ENCODE measurements at regions not wholly inside any gene's neighbourhood (a gene's known extent, or its start where the extent isn't known, plus 50 kb on each side); places are given as distances from the start of the nearest gene placed in this dataset.
A peak's percentile ranks its signal among the peaks of the same experiment; 100 is the strongest.

DNA sequence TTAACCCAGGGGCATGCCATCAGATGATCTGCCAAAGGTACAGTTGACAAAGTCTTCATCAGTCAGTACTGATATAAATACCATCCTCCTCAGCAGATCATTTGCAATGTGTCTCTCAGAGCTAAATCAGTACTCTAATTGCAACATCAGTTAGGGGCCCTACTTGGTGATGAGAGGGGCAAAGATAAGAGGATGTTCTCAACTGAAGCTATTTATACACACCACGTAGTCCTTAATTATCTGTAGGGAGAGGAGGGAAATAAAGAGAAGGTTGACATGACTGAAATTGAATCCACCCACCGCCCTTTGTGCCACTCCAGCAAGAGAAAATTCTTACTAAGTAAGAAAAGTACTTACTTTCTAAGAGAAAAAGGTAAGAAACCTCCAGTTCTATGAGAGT lies 157.8 kb upstream of the NUDT4 start:
- Mint-ChIP-seq H3K36me3 (ENCODE audit: low read depth) (peaks cover 7% of the 10 kb centered on the region; the same call in 1 of the 2 replicates), H3K27ac (no peak overlapping the region), H3K27me3 (ENCODE audit: insufficient read depth) (peaks cover 1% of the 10 kb centered on the region; the same call in 1 of the 2 replicates), H3K9me3 (no peaks in the 10 kb centered on the region), H3K4me3 (no peak overlapping the region), H3K4me1 (ENCODE audit: low read depth) (peaks cover 12% of the 10 kb centered on the region; the same call in 1 of the 2 replicates)
- DNase-seq: no peak
- TF ChIP-seq, protein P1, sequence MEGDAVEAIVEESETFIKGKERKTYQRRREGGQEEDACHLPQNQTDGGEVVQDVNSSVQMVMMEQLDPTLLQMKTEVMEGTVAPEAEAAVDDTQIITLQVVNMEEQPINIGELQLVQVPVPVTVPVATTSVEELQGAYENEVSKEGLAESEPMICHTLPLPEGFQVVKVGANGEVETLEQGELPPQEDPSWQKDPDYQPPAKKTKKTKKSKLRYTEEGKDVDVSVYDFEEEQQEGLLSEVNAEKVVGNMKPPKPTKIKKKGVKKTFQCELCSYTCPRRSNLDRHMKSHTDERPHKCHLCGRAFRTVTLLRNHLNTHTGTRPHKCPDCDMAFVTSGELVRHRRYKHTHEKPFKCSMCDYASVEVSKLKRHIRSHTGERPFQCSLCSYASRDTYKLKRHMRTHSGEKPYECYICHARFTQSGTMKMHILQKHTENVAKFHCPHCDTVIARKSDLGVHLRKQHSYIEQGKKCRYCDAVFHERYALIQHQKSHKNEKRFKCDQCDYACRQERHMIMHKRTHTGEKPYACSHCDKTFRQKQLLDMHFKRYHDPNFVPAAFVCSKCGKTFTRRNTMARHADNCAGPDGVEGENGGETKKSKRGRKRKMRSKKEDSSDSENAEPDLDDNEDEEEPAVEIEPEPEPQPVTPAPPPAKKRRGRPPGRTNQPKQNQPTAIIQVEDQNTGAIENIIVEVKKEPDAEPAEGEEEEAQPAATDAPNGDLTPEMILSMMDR (IDR thresholded peaks at IDR 0.05): no peak

DNA sequence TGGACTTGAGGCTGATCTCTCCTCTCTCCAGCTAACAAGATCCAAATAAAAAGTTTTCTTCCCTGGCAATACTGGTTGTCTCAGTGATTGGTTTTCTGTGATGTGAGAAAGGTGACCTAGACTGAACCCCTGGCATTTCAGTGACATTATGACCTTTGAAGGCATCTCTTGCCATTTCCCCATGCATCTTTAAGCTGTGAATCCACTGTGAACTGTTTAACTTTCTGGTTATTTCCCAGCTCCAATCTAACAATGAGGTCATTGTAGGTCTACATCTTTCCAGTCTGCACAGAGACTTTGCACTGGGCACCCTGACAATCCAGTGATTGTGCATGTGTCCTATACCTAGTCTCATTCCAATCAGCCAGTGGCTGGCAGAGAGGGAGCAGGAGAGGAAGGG lies 155.9 kb upstream of the NUDT4 start:
- Mint-ChIP-seq H3K4me3 (no peak overlapping the region), H3K27ac (no peak overlapping the region), H3K9me3 (no peaks in the 10 kb centered on the region), H3K36me3 (ENCODE audit: low read depth) (peaks cover 7% of the 10 kb centered on the region; the same call in 1 of the 2 replicates), H3K27me3 (ENCODE audit: insufficient read depth) (peaks cover 1% of the 10 kb centered on the region; the same call in 1 of the 2 replicates), H3K4me1 (ENCODE audit: low read depth) (peaks cover 21% of the 10 kb centered on the region)
- DNase-seq: no peak
- TF ChIP-seq, protein P1 (IDR thresholded peaks at IDR 0.05): no peak

DNA sequence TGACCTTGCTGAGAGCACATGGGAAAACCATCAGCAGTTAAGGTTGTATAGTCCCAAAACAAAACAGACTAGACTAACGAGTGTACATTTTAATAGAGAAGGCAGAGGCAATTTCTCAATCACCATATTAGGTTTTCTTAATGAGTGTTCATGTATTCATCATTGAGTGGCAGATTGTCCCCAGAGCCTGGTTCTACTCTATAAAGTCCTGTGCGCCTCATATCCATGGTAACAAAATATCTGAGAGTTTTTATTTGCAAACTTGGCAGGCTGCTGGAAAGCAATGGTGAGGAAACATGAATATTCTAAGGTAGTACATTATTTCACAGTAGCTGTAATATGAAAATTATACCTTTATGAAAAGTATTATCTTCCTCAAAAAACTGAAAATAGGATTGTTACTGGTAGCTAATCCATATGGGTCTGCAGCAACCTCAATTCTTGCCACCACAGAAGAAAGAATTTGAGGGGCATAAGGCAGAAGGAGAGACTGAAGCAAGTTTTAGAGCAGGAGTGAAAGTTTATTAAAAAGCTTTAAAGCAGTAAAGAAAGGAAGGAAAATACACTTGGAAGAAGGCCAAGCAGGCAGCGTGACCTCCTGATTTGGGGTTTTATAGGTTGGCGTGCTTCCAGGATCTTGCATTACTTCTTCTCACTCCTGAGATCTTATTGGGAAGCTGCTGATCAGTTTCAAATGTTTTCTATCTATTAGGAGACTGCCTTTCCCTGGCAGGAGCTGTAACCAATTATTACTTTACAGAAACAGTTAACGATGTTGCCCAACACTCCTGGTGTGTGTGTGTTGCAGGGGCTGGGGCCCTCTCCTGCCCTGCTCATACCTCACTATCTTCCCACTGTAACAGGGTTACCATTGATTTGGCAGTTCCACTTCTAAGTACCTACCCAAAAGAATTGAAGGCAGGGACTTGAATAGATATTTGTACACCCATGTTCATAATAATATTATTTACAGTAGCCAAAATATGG lies 154.0 kb upstream of the NUDT4 start:
- Mint-ChIP-seq H3K36me3 (ENCODE audit: low read depth) (peaks cover 15% of the 10 kb centered on the region; the same call in 1 of the 2 replicates), H3K4me3 (no peak overlapping the region), H3K27me3 (ENCODE audit: insufficient read depth) (no peaks in the 10 kb centered on the region), H3K9me3 (no peaks in the 10 kb centered on the region), H3K4me1 (ENCODE audit: low read depth) (peaks cover 26% of the 10 kb centered on the region), H3K27ac (no peak overlapping the region; the same call in 1 of the 2 replicates)
- DNase-seq: no peak
- TF ChIP-seq, protein P1 (IDR thresholded peaks at IDR 0.05): no peak

DNA sequence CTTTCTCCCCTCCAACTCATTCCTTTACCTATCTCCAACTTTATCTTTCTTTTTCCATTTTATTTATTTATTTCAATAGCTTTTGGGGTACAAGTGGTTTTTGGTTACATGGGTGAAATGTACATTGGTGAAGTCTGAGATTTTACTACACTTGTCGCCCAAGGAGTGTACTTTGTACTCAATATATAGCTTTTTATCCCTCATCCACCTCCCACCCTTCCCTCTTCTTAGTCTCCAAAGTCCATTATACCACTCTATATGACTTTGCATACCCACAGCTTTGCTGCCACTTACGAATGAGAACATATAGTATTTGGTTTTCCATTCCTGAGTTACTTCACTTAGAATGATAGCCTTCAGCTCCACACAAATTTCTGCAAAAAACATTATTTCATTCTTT lies 152.6 kb upstream of the NUDT4 start:
- H3K4me3 Mint-ChIP-seq: no peak overlapping the region

DNA sequence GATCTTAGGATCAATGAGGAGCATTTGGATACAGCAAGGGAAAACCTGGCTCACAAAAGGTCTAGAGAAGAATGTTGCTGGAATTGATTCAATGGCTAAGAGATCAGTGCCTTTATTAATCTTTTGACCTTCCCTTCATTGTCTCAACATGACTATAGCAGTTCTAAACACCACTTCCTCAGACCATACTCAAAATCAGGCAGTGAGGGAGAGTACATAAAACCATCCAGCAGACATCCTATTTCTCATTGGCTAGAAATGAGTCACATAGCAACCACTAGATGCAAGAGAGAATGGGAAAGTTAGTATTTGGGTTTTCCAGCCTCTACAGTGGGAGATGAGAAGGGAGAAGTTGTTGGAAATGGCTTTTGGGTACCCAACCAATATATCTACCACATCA lies 151.4 kb upstream of the NUDT4 start:
- H3K4me1 Mint-ChIP-seq (ENCODE audit: low read depth): peaks cover 47% of the 10 kb centered on the region
- no peaks in the 10 kb centered on the region for H3K27me3 Mint-ChIP-seq (ENCODE audit: insufficient read depth)
- H3K4me3 Mint-ChIP-seq: no peak overlapping the region
- H3K36me3 Mint-ChIP-seq (ENCODE audit: low read depth): peaks cover 15% of the 10 kb centered on the region; the same call in 1 of the 2 replicates
- H3K9me3 Mint-ChIP-seq: no peaks in the 10 kb centered on the region
- TF ChIP-seq, protein P1 (IDR thresholded peaks at IDR 0.05): no peak
- peak; percentile 8 for DNase-seq
- H3K27ac Mint-ChIP-seq: no peak overlapping the region

More for the DNA sequence above, 152.6 kb upstream of the NUDT4 start:
- Mint-ChIP-seq H3K9me3 (no peaks in the 10 kb centered on the region), H3K36me3 (ENCODE audit: low read depth) (peaks cover 15% of the 10 kb centered on the region; the same call in 1 of the 2 replicates), H3K27me3 (ENCODE audit: insufficient read depth) (no peaks in the 10 kb centered on the region), H3K4me1 (ENCODE audit: low read depth) (peaks cover 39% of the 10 kb centered on the region), H3K27ac (no peak overlapping the region)
- DNase-seq: no peak
- TF ChIP-seq, protein P1 (IDR thresholded peaks at IDR 0.05): no peak
